Cerebellar cortex (tissue), 1 donor: ENCODE measurements at regions not wholly inside any gene's neighbourhood (a gene's known extent, or its start where the extent isn't known, plus 50 kb on each side); places are given as distances from the start of the nearest gene placed in this dataset.
A peak's percentile ranks its signal among the peaks of the same experiment; 100 is the strongest.
"Not testable (repeated sequence)": the region's sequence is repeated elsewhere in the genome, so short reads cannot be mapped to it uniquely, and the experiment has no call there.

Experiments
- DNase-seq: peaks from one replicate; pipeline ENCODE4 v3.0.0-alpha.2; 2015; ENCODE audit warnings: low spot score

GRCh38 chr5:174984863-174985262 is 260.5 kb downstream of the MSX2 start:
- DNase-seq: no peak

GRCh38 chr5:174982485-174982884 is 258.1 kb downstream of the MSX2 start:
- no peak for DNase-seq

- no peak for DNase-seq
These were observed 257.0 kb downstream of the MSX2 start for GRCh38 chr5:174981416-174981815.

GRCh38 chr5:174980952-174981351 is 256.6 kb downstream of the MSX2 start:
- no peak for DNase-seq

- no peak for DNase-seq
These were observed 247.9 kb downstream of the MSX2 start for GRCh38 chr5:174972291-174972690.

- no peak for DNase-seq
These were observed 246.8 kb downstream of the MSX2 start for GRCh38 chr5:174971210-174971609.

GRCh38 chr5:174970502-174970901 is 246.1 kb downstream of the MSX2 start:
- no peak for DNase-seq

GRCh38 chr5:174953871-174954270 is 229.5 kb downstream of the MSX2 start:
- DNase-seq: no peak

- peak; percentile 76 for DNase-seq
These were observed 226.9 kb downstream of the MSX2 start for GRCh38 chr5:174951151-174951780.

GRCh38 chr5:174947548-174947947 is 223.2 kb downstream of the MSX2 start:
- DNase-seq: no peak

GRCh38 chr5:174945853-174946252 is 221.5 kb downstream of the MSX2 start:
- peak; percentile 19 for DNase-seq

GRCh38 chr5:174943785-174944184 is 219.4 kb downstream of the MSX2 start:
- no peak for DNase-seq

- not testable (repeated sequence) for DNase-seq
These were observed 218.6 kb downstream of the MSX2 start for GRCh38 chr5:174943002-174943401.

- DNase-seq: no peak
These were observed 213.1 kb downstream of the MSX2 start for GRCh38 chr5:174937201-174938123.

- peak; percentile 47 for DNase-seq
These were observed 211.6 kb downstream of the MSX2 start for GRCh38 chr5:174935854-174936474.

GRCh38 chr5:174931033-174931432 is 206.7 kb downstream of the MSX2 start:
- DNase-seq: not testable (repeated sequence)

- no peak for DNase-seq
These were observed 201.2 kb downstream of the MSX2 start for GRCh38 chr5:174925586-174925985.

GRCh38 chr5:174922955-174923354 is 198.6 kb downstream of the MSX2 start:
- no peak for DNase-seq

- no peak for DNase-seq
These were observed 196.6 kb downstream of the MSX2 start for GRCh38 chr5:174920906-174921550.

- no peak for DNase-seq
These were observed 195.0 kb downstream of the MSX2 start for GRCh38 chr5:174919351-174919750.

GRCh38 chr5:174918655-174919054 is 194.3 kb downstream of the MSX2 start:
- no peak for DNase-seq

GRCh38 chr5:174917976-174918554 is 193.7 kb downstream of the MSX2 start:
- no peak for DNase-seq
